ENCODE measurements at regions not wholly inside any gene's neighbourhood (a gene's known extent, or its start where the extent isn't known, plus 50 kb on each side); places are given as distances from the start of the nearest gene placed in this dataset.

GRCh38 chr6:139676718-139677117 lies 302.3 kb upstream of the CITED2 start:
- H3K4me3 Mint-ChIP-seq: no peak overlapping the region
- H3K9me3 Mint-ChIP-seq: peaks cover 7% of the 10 kb centered on the region
- peaks cover 8% of the 10 kb centered on the region for H3K4me1 Mint-ChIP-seq
- H3K36me3 Mint-ChIP-seq (ENCODE audit: low read depth): peaks cover 6% of the 10 kb centered on the region
- no peaks in the 10 kb centered on the region for H3K27me3 Mint-ChIP-seq (ENCODE audit: low read depth)
- no peak for TF ChIP-seq CTCF (conservative IDR thresholded peaks at IDR 0.05)
- no peak overlapping the region for H3K27ac Mint-ChIP-seq (ENCODE audit: unreplicated experiment)
- DNase-seq (ENCODE audit: low read depth, low spot score): no peak

- no peak for TF ChIP-seq CTCF (conservative IDR thresholded peaks at IDR 0.05)
- Mint-ChIP-seq H3K27ac (ENCODE audit: unreplicated experiment) (no peak overlapping the region), H3K9me3 (peaks cover 22% of the 10 kb centered on the region), H3K27me3 (ENCODE audit: low read depth) (no peaks in the 10 kb centered on the region), H3K36me3 (ENCODE audit: low read depth) (peaks cover 24% of the 10 kb centered on the region), H3K4me1 (no peaks in the 10 kb centered on the region), H3K4me3 (no peak overlapping the region)
- DNase-seq (ENCODE audit: low read depth, low spot score): no peak
These were observed 291.8 kb upstream of the CITED2 start for GRCh38 chr6:139666284-139666683.

- no peak for DNase-seq (ENCODE audit: low read depth, low spot score)
- no peak overlapping the region for H3K4me3 Mint-ChIP-seq
- no peaks in the 10 kb centered on the region for H3K27me3 Mint-ChIP-seq (ENCODE audit: low read depth)
- TF ChIP-seq CTCF (conservative IDR thresholded peaks at IDR 0.05): no peak
- H3K9me3 Mint-ChIP-seq: peaks cover 17% of the 10 kb centered on the region
- no peaks in the 10 kb centered on the region for H3K4me1 Mint-ChIP-seq
- H3K36me3 Mint-ChIP-seq (ENCODE audit: low read depth): peaks cover 19% of the 10 kb centered on the region
- H3K27ac Mint-ChIP-seq (ENCODE audit: unreplicated experiment): no peak overlapping the region
These were observed 289.5 kb upstream of the CITED2 start for GRCh38 chr6:139663996-139664395.

GRCh38 chr6:139659711-139660110 lies 285.3 kb upstream of the CITED2 start:
- TF ChIP-seq CTCF (conservative IDR thresholded peaks at IDR 0.05): no peak
- H3K9me3 Mint-ChIP-seq: peaks cover 12% of the 10 kb centered on the region
- no peak overlapping the region for H3K4me3 Mint-ChIP-seq
- no peak overlapping the region for H3K27ac Mint-ChIP-seq (ENCODE audit: unreplicated experiment)
- H3K4me1 Mint-ChIP-seq: peaks cover 24% of the 10 kb centered on the region
- H3K36me3 Mint-ChIP-seq (ENCODE audit: low read depth): peaks cover 9% of the 10 kb centered on the region
- DNase-seq (ENCODE audit: low read depth, low spot score): no peak
- H3K27me3 Mint-ChIP-seq (ENCODE audit: low read depth): no peaks in the 10 kb centered on the region

GRCh38 chr6:139659196-139659595 lies 284.7 kb upstream of the CITED2 start:
- TF ChIP-seq CTCF (conservative IDR thresholded peaks at IDR 0.05): no peak
- H3K9me3 Mint-ChIP-seq: peaks cover 12% of the 10 kb centered on the region
- H3K27ac Mint-ChIP-seq (ENCODE audit: unreplicated experiment): no peak overlapping the region
- H3K27me3 Mint-ChIP-seq (ENCODE audit: low read depth): no peaks in the 10 kb centered on the region
- DNase-seq (ENCODE audit: low read depth, low spot score): no peak
- no peak overlapping the region for H3K4me3 Mint-ChIP-seq
- peaks cover 7% of the 10 kb centered on the region for H3K36me3 Mint-ChIP-seq (ENCODE audit: low read depth)
- peaks cover 28% of the 10 kb centered on the region for H3K4me1 Mint-ChIP-seq

GRCh38 chr6:139657119-139657518 lies 282.7 kb upstream of the CITED2 start:
- Mint-ChIP-seq H3K9me3 (peaks cover 9% of the 10 kb centered on the region), H3K27me3 (ENCODE audit: low read depth) (no peaks in the 10 kb centered on the region), H3K27ac (ENCODE audit: unreplicated experiment) (no peak overlapping the region), H3K4me1 (peaks cover 40% of the 10 kb centered on the region), H3K36me3 (ENCODE audit: low read depth) (peaks cover 8% of the 10 kb centered on the region), H3K4me3 (no peak overlapping the region)
- DNase-seq (ENCODE audit: low read depth, low spot score): no peak
- TF ChIP-seq CTCF (conservative IDR thresholded peaks at IDR 0.05): no peak

Data from neural crest cell (in vitro differentiated cells).